NT2/D1 (cell line): ENCODE measurements at regions not wholly inside any gene's neighbourhood (a gene's known extent, or its start where the extent isn't known, plus 50 kb on each side); places are given as distances from the start of the nearest gene placed in this dataset.

Source experiments
- DNase-seq: peaks from one replicate; pipeline ENCODE4 v3.0.0-alpha.2; 2011; ENCODE audit warnings: low read depth, low spot score
- H3K27me3 ChIP-seq: 2 replicates; pipeline ENCODE4 v1.6.0; 2011; ENCODE audit warnings: mild to moderate bottlenecking; ENCODE audit not compliant: insufficient read length, insufficient read depth
- H3K36me3 ChIP-seq: 2 replicates; pipeline ENCODE4 v1.6.1; 2011; ENCODE audit warnings: mild to moderate bottlenecking, low read length, mixed read lengths; ENCODE audit not compliant: insufficient read depth, insufficient read length
- H3K4me1 ChIP-seq: 2 replicates; pipeline ENCODE4 v1.5.1; 2011; ENCODE audit not compliant: insufficient read depth, insufficient read length
- H3K4me3 ChIP-seq: 2 replicates; pipeline ENCODE4 v1.5.1; 2011; ENCODE audit warnings: low read depth; ENCODE audit not compliant: insufficient read length
- H3K9ac ChIP-seq: 2 replicates; pipeline ENCODE4 v1.6.0; 2011; ENCODE audit warnings: low read depth; ENCODE audit not compliant: insufficient read length
- H3K9me3 ChIP-seq: 2 replicates; pipeline ENCODE4 v1.5.1; 2011; ENCODE audit warnings: mild to moderate bottlenecking, low read length; ENCODE audit not compliant: insufficient read depth
- SUZ12 ChIP-seq: IDR thresholded peaks from 2 replicates; pipeline ENCODE4 v1.6.1; 2011; ENCODE audit not compliant: insufficient read length, insufficient read depth; ENCODE audit errors: extremely low read depth
- YY1 ChIP-seq: IDR thresholded peaks from 2 replicates; pipeline ENCODE4 v1.6.1; 2011; ENCODE audit not compliant: insufficient read length, insufficient read depth
- ZNF274 ChIP-seq: IDR thresholded peaks from 2 replicates; pipeline ENCODE4 v1.6.1; 2011; ENCODE audit warnings: mild to moderate bottlenecking, low read depth, low read length

DNA sequence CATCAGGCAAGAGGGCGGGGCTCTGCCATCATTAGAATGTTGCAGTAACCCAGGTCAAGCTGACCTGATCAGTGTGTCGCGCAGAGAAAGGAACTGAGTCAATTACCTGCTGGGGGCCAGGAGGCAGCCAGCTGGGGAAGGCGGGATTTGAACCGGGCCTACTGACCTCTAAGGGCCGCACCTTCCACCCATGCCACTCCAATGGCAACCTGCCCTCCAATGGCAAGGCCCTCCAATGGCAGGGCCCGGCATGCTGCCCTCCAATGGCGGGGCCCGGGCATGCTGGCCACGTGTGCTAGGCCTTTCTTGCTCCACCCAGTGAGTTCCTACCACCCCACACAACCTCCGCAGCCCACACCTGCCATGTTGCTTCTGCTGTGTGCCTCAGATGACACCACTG is 407.6 kb downstream of the CTTN start:
- Histone ChIP-seq H3K9me3 (no peaks in the 10 kb centered on the region), H3K27me3 (no peaks in the 10 kb centered on the region), H3K36me3 (no peaks in the 10 kb centered on the region), H3K4me3 (no peak overlapping the region), H3K4me1 (no peaks in the 10 kb centered on the region), H3K9ac (no peak overlapping the region)
- no peak for DNase-seq
- TF ChIP-seq YY1 (no peak), SUZ12 (no peak), ZNF274 (no peak)

DNA sequence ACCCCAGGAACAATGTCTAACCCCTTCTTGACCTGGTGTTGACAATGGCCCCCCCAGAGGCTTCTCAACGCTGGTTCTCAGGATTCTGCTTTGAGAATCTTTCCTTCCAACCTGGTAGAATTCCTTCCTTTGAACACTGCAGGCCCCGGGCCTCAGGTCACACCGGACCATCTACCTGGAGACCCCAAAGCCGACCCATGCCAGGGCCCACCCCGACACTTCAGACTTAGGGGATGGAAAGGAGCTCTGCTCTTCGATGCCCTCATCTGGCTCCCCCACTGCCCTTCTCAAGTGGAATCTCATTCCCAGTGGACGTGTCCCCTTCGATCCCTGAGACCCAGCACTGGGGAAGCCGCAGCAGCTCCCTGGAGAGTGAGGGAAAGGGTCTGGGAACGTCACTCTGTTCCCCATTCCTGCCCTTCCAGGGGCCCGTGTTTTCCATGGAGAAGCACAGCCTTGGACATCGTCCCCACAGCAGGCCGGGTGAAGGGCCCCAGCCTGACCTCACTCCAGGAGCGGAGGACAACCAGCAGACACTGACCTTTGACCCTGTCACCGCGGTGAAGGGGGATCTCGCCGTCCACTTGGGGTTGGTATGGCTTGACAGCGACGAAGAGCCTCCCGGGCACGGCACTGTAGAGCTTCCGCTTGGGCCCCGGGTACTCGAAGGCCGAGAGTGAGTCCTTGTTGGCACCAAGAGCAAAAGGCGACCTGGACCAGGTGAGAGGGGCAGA is 408.3 kb downstream of the CTTN start:
- Histone ChIP-seq H3K36me3 (no peaks in the 10 kb centered on the region), H3K4me1 (no peaks in the 10 kb centered on the region), H3K4me3 (no peak overlapping the region), H3K27me3 (no peaks in the 10 kb centered on the region), H3K9ac (no peak overlapping the region), H3K9me3 (no peaks in the 10 kb centered on the region)
- no peak for TF ChIP-seq ZNF274
- no peak for TF ChIP-seq SUZ12
- TF ChIP-seq YY1 = no peak
- DNase-seq = no peak

DNA sequence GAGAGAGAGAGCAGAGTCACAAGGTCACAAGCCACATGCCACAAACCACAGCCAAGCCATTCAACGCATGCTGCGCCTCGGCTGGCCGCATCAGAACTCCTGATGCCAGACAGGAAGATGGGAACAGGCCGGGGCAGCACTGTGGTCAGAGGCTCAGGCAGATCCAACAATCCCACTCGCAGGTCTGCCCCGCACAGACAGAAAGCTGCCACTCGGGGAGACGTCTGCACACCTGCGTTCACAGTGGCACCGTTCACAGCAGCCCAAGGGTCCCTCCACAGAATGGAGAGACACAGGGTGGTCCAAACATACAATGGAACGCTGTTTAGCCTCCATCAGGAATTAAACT is 408.8 kb downstream of the CTTN start:
- Histone ChIP-seq H3K4me3 (no peak overlapping the region), H3K27me3 (no peaks in the 10 kb centered on the region), H3K9ac (no peak overlapping the region), H3K9me3 (no peaks in the 10 kb centered on the region), H3K36me3 (no peaks in the 10 kb centered on the region), H3K4me1 (no peaks in the 10 kb centered on the region)
- TF ChIP-seq SUZ12 = no peak
- no peak for TF ChIP-seq YY1
- TF ChIP-seq ZNF274 = no peak
- no peak for DNase-seq

DNA sequence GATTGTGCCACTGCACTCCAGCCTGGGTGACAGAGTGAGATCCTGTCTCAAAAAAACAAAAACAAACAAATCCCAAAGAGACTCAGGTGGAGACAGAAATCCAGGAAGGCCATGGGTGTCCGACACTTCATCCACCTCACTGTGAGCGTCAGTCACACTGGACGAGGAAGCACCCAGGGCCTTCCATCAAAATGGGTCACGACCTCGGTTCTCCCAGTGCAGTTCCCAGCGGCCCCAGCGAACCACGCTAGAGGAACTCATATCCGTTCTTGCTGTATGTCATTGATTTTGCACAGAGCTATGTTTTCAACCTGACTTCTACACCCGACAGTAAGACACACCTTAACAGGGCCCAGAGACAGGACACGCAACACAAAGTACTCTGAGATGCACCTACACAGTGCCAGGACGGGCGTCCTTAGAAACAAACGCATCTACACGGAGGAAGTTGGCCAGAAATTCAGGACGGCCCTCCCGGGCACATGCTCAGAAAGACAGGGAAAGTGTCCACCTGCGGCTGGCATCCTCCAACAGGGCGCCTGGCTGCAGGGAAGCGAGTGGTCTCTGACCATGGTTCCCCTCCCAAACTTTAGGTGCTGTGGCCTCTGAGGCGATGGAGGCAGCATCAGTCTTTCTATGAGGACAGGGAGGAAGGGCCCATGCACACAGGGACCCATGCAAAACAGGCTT is 410.5 kb downstream of the CTTN start:
- no peaks in the 10 kb centered on the region for H3K4me1 ChIP-seq
- H3K9me3 ChIP-seq = no peaks in the 10 kb centered on the region
- no peaks in the 10 kb centered on the region for H3K36me3 ChIP-seq
- TF ChIP-seq SUZ12 (no peak), ZNF274 (no peak)
- no peak overlapping the region for H3K9ac ChIP-seq
- H3K27me3 ChIP-seq = no peaks in the 10 kb centered on the region
- no peak overlapping the region for H3K4me3 ChIP-seq
- DNase-seq = no peak

DNA sequence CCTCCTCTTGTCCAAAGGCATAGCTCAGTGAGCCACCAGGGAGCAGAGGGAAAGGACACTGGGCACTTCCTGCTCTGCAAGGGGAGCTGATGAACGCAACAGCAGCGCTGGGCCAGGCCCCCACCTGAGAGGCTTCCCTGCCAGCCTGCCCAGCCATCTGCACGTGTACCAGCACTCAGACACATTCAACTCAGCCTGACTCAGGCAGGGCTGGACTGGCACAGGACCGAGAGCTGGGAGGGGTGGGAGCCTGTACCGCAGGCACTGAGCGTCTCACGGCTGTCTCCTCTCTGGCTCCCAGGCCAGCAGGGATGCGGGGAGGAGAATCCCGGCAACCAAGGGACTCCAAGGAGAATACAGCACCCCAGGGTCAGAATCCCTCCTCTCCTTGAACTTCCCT is 411.8 kb downstream of the CTTN start:
- H3K9me3 ChIP-seq = no peaks in the 10 kb centered on the region
- H3K4me3 ChIP-seq = no peak overlapping the region
- no peak for DNase-seq
- H3K36me3 ChIP-seq = no peaks in the 10 kb centered on the region
- H3K4me1 ChIP-seq = peaks cover 3% of the 10 kb centered on the region
- H3K27me3 ChIP-seq = no peaks in the 10 kb centered on the region
- TF ChIP-seq SUZ12 (no peak), ZNF274 (no peak), YY1 (no peak)
- no peak overlapping the region for H3K9ac ChIP-seq

DNA sequence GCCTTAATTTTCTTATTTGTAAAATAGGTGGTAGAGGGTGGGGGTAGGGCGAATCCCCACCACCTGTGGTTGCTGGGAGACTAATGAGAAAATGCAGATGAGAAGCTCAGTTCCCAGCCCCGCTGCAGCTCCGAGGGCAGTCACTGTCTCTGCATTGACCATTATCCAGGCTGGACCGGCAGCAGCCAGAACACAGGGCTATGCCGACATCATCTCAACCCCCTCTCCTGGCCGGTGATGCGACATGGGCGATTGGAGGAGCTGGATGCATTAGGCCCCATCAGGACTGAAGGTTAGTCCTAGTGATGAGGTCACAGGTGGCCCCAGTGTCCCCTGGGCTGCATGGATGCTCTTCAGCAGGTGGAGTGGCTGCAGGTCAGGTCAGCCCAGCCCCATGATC is 412.4 kb downstream of the CTTN start:
- no peak overlapping the region for H3K9ac ChIP-seq
- TF ChIP-seq YY1 = no peak
- H3K36me3 ChIP-seq = no peaks in the 10 kb centered on the region
- no peak for DNase-seq
- peaks cover 3% of the 10 kb centered on the region for H3K4me1 ChIP-seq
- no peaks in the 10 kb centered on the region for H3K27me3 ChIP-seq
- no peak overlapping the region for H3K4me3 ChIP-seq
- no peaks in the 10 kb centered on the region for H3K9me3 ChIP-seq

DNA sequence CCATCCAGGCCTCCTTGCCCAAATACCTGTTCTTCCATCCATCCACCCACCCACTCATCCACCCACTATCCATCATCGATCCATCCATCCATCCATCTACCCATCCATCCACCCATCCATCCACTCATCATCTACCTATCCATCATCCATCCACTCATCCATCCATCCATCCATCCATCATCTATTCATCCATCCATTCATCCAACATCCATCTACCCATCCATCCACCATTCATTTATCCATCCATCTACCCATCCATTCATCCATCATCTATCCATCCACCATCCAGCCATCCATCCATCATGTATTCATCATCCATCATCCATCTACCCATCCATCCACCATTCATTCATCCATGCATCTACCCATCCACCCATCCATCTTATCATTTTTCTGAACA is 413.2 kb downstream of the CTTN start:
- no peak for DNase-seq
- Histone ChIP-seq H3K4me1 (peaks cover 3% of the 10 kb centered on the region), H3K27me3 (no peaks in the 10 kb centered on the region), H3K9ac (no peak overlapping the region), H3K4me3 (no peak overlapping the region), H3K36me3 (no peaks in the 10 kb centered on the region), H3K9me3 (no peaks in the 10 kb centered on the region)
- TF ChIP-seq ZNF274 (no peak), SUZ12 (no peak), YY1 (no peak)

DNA sequence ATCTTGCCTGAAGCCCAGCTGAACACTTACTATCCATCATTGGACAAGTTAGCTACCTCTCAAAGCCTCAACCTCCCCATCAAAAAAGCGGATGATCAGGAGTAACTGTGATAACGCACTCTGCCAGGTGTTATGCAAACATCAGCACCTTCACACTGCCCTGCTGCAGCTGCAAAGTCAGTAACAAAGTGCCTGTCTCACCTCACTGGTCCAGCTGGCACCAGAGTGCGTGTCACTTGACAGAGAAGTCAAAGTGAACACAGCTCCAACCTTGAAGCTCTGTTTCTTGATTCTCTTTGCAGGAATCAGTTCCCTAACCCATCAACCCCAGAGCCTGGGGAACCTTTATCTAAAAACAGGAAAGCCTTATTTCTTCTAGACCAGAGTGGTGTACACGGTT is 413.6 kb downstream of the CTTN start:
- no peak overlapping the region for H3K9ac ChIP-seq
- H3K9me3 ChIP-seq = no peaks in the 10 kb centered on the region
- H3K4me3 ChIP-seq = no peak overlapping the region
- no peaks in the 10 kb centered on the region for H3K36me3 ChIP-seq
- no peak for TF ChIP-seq ZNF274
- TF ChIP-seq SUZ12 = no peak
- no peak for TF ChIP-seq YY1
- H3K4me1 ChIP-seq = peaks cover 3% of the 10 kb centered on the region
- no peaks in the 10 kb centered on the region for H3K27me3 ChIP-seq
- DNase-seq = no peak
